ENCODE measurements at regions not wholly inside any gene's neighbourhood (a gene's known extent, or its start where the extent isn't known, plus 50 kb on each side); places are given as distances from the start of the nearest gene placed in this dataset.

DNA sequence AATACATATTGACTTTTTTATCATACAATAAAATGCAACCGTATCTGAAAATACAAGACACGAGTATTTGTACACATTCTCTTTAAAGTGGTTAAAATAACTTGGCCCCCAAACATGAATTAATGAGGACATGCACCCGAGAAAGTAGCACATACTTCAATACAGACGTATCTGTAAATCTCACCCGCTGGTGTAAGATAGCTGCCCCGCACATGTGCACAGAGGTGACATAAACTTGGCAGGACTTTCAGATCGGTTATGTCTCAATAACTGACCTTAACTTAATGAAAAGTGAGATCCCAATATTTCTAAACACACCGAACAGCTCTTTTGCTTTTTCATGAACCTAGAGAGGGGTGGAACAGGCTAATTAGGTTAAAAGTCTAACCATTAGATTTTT lies 91.5 kb upstream of the RPS6KA2 start:
- TF ChIP-seq EZH2phosphoT487 (IDR thresholded peaks at IDR 0.05; ENCODE audit: borderline replicate concordance), result no peak
- TF ChIP-seq, protein P1, sequence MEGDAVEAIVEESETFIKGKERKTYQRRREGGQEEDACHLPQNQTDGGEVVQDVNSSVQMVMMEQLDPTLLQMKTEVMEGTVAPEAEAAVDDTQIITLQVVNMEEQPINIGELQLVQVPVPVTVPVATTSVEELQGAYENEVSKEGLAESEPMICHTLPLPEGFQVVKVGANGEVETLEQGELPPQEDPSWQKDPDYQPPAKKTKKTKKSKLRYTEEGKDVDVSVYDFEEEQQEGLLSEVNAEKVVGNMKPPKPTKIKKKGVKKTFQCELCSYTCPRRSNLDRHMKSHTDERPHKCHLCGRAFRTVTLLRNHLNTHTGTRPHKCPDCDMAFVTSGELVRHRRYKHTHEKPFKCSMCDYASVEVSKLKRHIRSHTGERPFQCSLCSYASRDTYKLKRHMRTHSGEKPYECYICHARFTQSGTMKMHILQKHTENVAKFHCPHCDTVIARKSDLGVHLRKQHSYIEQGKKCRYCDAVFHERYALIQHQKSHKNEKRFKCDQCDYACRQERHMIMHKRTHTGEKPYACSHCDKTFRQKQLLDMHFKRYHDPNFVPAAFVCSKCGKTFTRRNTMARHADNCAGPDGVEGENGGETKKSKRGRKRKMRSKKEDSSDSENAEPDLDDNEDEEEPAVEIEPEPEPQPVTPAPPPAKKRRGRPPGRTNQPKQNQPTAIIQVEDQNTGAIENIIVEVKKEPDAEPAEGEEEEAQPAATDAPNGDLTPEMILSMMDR (conservative IDR thresholded peaks at IDR 0.05; ENCODE audit: low read length), result no peak
- Histone ChIP-seq H3K9me3 (ENCODE audit: insufficient read depth, low read depth, low read length) (no peaks in the 10 kb centered on the region), H4K20me1 (ENCODE audit: insufficient read depth, low read length, poor library complexity, severe bottlenecking) (no peaks in the 10 kb centered on the region), H2AFZ (ENCODE audit: low read length) (no peak overlapping the region), H3F3A (ENCODE audit: low read depth) (no peaks in the 10 kb centered on the region), H3K9ac (ENCODE audit: low read depth, low read length, poor library complexity, severe bottlenecking) (no peak overlapping the region), H3K36me3 (ENCODE audit: insufficient read depth, low read length) (no peaks in the 10 kb centered on the region), H3K79me2 (ENCODE audit: insufficient read depth, low read length) (no peaks in the 10 kb centered on the region), H3K9me2 (replicated peaks; ENCODE audit: low read depth, low read length) (no peaks in the 10 kb centered on the region), H3K4me1 (ENCODE audit: insufficient read depth, low read length, poor library complexity, severe bottlenecking) (no peaks in the 10 kb centered on the region), H3K4me2 (ENCODE audit: low read depth, low read length, poor library complexity, severe bottlenecking) (no peak overlapping the region), H3K4me3 (ENCODE audit: low read length, poor library complexity, severe bottlenecking) (no peak overlapping the region), H3K27me3 (ENCODE audit: insufficient read depth, low read length, poor library complexity, severe bottlenecking) (no peaks in the 10 kb centered on the region)

DNA sequence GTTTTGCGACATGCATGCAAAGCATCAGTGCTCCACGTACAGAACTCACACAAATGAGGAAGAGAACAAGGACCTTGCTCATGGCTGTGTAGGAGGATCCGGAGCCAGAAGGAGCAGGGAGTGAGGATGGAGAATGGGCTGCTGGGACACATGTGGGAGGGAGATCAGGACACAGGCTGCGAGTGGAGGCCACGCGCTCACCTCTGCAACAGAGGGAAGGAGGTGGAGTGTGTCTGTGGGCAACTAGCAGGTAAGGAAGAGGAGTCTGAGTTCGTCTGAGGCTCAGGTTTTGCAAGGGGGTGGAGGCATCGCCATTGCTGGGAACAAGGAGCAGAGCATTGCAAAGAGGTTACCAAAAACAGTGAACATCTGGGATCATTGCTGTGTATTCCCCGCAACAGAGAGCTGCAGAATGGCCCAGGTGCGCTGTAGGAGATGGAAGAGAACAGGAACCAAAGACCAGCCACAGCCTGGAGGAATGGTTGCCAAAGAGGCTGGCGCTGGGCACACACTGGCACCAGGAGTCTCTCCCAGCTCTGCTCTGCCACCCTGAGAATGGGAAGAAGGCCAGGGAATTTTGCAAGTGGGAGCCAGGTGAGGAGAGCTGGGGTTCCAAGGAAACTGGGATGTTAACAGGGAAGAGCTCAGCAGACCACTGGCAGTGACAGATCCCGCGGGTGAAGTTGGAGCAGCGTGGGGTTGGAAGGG lies 90.0 kb upstream of the RPS6KA2 start:
- no peak for TF ChIP-seq EZH2phosphoT487 (IDR thresholded peaks at IDR 0.05; ENCODE audit: borderline replicate concordance)
- TF ChIP-seq, protein P1 (conservative IDR thresholded peaks at IDR 0.05; ENCODE audit: low read length), result no peak
- Histone ChIP-seq H3K79me2 (ENCODE audit: insufficient read depth, low read length) (no peaks in the 10 kb centered on the region), H3K9ac (ENCODE audit: low read depth, low read length, poor library complexity, severe bottlenecking) (no peak overlapping the region), H3K9me3 (ENCODE audit: insufficient read depth, low read depth, low read length) (no peaks in the 10 kb centered on the region), H3K4me2 (ENCODE audit: low read depth, low read length, poor library complexity, severe bottlenecking) (no peak overlapping the region), H3K4me3 (ENCODE audit: low read length, poor library complexity, severe bottlenecking) (no peak overlapping the region), H3K27me3 (ENCODE audit: insufficient read depth, low read length, poor library complexity, severe bottlenecking) (no peaks in the 10 kb centered on the region), H2AFZ (ENCODE audit: low read length) (no peak overlapping the region), H3K36me3 (ENCODE audit: insufficient read depth, low read length) (no peaks in the 10 kb centered on the region), H4K20me1 (ENCODE audit: insufficient read depth, low read length, poor library complexity, severe bottlenecking) (no peaks in the 10 kb centered on the region), H3K9me2 (replicated peaks; ENCODE audit: low read depth, low read length) (no peaks in the 10 kb centered on the region), H3F3A (ENCODE audit: low read depth) (no peaks in the 10 kb centered on the region), H3K4me1 (ENCODE audit: insufficient read depth, low read length, poor library complexity, severe bottlenecking) (no peaks in the 10 kb centered on the region)

DNA sequence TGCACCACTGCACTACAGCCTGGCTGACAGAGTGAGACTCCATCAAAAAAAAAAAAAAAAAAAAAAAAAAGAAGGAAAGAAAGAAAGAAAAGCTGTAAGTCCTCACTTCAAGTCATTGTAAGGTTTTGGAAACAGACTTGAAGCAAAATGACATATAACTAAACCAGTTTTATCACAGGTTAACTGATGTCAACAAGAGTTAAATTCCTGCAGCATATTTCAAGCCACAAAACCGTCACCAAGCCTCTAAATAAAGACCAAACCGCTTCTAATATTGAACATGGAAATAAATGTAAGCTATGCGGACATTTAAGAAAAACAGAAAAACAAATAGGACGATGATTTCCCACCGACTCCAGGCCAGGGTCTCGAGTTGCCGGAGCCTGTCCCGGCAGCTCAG lies 88.9 kb upstream of the RPS6KA2 start:
- Histone ChIP-seq H3K27me3 (ENCODE audit: insufficient read depth, low read length, poor library complexity, severe bottlenecking) (no peaks in the 10 kb centered on the region), H3K9me2 (replicated peaks; ENCODE audit: low read depth, low read length) (no peaks in the 10 kb centered on the region)
- TF ChIP-seq, protein P1 (conservative IDR thresholded peaks at IDR 0.05; ENCODE audit: low read length), result no peak
- no peak for TF ChIP-seq EZH2phosphoT487 (IDR thresholded peaks at IDR 0.05; ENCODE audit: borderline replicate concordance)

More for the DNA sequence above, 88.9 kb upstream of the RPS6KA2 start:
- Histone ChIP-seq H4K20me1 (ENCODE audit: insufficient read depth, low read length, poor library complexity, severe bottlenecking) (no peaks in the 10 kb centered on the region), H3K9ac (ENCODE audit: low read depth, low read length, poor library complexity, severe bottlenecking) (no peak overlapping the region), H3K36me3 (ENCODE audit: insufficient read depth, low read length) (no peaks in the 10 kb centered on the region), H3K4me2 (ENCODE audit: low read depth, low read length, poor library complexity, severe bottlenecking) (no peak overlapping the region), H3K79me2 (ENCODE audit: insufficient read depth, low read length) (no peaks in the 10 kb centered on the region), H3K9me3 (ENCODE audit: insufficient read depth, low read depth, low read length) (peaks cover 3% of the 10 kb centered on the region; the same call in 1 of the 2 replicates), H3F3A (ENCODE audit: low read depth) (no peaks in the 10 kb centered on the region), H2AFZ (ENCODE audit: low read length) (no peak overlapping the region), H3K4me1 (ENCODE audit: insufficient read depth, low read length, poor library complexity, severe bottlenecking) (no peaks in the 10 kb centered on the region), H3K4me3 (ENCODE audit: low read length, poor library complexity, severe bottlenecking) (no peak overlapping the region)

Data from Loucy (cell line).